ENCODE measurements at regions not wholly inside any gene's neighbourhood (a gene's known extent, or its start where the extent isn't known, plus 50 kb on each side); places are given as distances from the start of the nearest gene placed in this dataset.

GRCh38 chr4:80141543-80141942, 55.8 kb upstream of the PRDM8 start:
- Histone ChIP-seq H3K9me3 (no peaks in the 10 kb centered on the region), H3K4me3 (no peak overlapping the region), H3K36me3 (no peaks in the 10 kb centered on the region), H3K27me3 (no peaks in the 10 kb centered on the region), H3K4me1 (ENCODE audit: insufficient read depth) (no peaks in the 10 kb centered on the region), H3K27ac (no peak overlapping the region)
- TF ChIP-seq EP300 (IDR thresholded peaks at IDR 0.05) (no peak), POLR2A (IDR thresholded peaks at IDR 0.05) (no peak)
- TF ChIP-seq, protein P1, sequence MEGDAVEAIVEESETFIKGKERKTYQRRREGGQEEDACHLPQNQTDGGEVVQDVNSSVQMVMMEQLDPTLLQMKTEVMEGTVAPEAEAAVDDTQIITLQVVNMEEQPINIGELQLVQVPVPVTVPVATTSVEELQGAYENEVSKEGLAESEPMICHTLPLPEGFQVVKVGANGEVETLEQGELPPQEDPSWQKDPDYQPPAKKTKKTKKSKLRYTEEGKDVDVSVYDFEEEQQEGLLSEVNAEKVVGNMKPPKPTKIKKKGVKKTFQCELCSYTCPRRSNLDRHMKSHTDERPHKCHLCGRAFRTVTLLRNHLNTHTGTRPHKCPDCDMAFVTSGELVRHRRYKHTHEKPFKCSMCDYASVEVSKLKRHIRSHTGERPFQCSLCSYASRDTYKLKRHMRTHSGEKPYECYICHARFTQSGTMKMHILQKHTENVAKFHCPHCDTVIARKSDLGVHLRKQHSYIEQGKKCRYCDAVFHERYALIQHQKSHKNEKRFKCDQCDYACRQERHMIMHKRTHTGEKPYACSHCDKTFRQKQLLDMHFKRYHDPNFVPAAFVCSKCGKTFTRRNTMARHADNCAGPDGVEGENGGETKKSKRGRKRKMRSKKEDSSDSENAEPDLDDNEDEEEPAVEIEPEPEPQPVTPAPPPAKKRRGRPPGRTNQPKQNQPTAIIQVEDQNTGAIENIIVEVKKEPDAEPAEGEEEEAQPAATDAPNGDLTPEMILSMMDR (IDR thresholded peaks at IDR 0.05), result no peak
- WGBS, 3 donors, result 92 to 94% (median 94%) methylated on average over 2 of the region's 2 CpGs
- intact Hi-C loops (cut with DNase I), result no loop called here
- DNase-seq, result no peak

GRCh38 chr4:80140194-80140593, 57.1 kb upstream of the PRDM8 start:
- 73 to 97% (median 92%) methylated on average over 2 of the region's 2 CpGs for WGBS, 3 donors
- H3K27me3 ChIP-seq, result no peaks in the 10 kb centered on the region
- no peak overlapping the region for H3K4me3 ChIP-seq
- no peak for TF ChIP-seq POLR2A (IDR thresholded peaks at IDR 0.05)
- no peak for TF ChIP-seq EP300 (IDR thresholded peaks at IDR 0.05)
- TF ChIP-seq, protein P1 (IDR thresholded peaks at IDR 0.05), result no peak
- no peaks in the 10 kb centered on the region for H3K36me3 ChIP-seq
- no peaks in the 10 kb centered on the region for H3K9me3 ChIP-seq
- intact Hi-C loops (cut with DNase I), result no loop called here
- H3K27ac ChIP-seq, result no peak overlapping the region
- no peak for DNase-seq
- H3K4me1 ChIP-seq (ENCODE audit: insufficient read depth), result no peaks in the 10 kb centered on the region

DNA sequence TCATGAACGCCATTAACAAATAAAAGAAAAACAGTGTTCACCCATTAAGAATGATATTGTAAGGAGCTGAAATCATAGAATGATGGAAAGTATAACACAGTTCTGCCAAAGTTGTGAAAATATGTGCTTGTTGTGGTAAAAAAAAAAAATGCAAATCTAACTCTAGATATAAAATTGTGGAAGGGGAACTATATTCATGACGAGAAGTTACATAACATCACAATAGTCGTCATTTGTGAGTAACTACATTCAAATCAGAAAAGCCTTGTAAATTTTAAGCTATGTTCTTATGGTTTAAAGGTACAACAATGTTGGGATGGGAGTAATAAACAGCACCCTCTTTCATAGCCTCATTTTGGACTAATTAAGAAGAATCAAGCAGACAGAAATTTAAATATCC, 57.6 kb upstream of the PRDM8 start:
- Histone ChIP-seq H3K4me1 (ENCODE audit: insufficient read depth) (no peaks in the 10 kb centered on the region), H3K9me3 (no peaks in the 10 kb centered on the region), H3K27me3 (no peaks in the 10 kb centered on the region), H3K36me3 (no peaks in the 10 kb centered on the region), H3K4me3 (no peak overlapping the region), H3K27ac (no peak overlapping the region)
- intact Hi-C loops (cut with DNase I), result no loop called here
- TF ChIP-seq EP300 (IDR thresholded peaks at IDR 0.05) (no peak), POLR2A (IDR thresholded peaks at IDR 0.05) (no peak)
- TF ChIP-seq, protein P1 (IDR thresholded peaks at IDR 0.05), result no peak
- WGBS, 3 donors, result 88 to 90% (median 89%) methylated on average over 3 of the region's 3 CpGs
- DNase-seq, result no peak

DNA sequence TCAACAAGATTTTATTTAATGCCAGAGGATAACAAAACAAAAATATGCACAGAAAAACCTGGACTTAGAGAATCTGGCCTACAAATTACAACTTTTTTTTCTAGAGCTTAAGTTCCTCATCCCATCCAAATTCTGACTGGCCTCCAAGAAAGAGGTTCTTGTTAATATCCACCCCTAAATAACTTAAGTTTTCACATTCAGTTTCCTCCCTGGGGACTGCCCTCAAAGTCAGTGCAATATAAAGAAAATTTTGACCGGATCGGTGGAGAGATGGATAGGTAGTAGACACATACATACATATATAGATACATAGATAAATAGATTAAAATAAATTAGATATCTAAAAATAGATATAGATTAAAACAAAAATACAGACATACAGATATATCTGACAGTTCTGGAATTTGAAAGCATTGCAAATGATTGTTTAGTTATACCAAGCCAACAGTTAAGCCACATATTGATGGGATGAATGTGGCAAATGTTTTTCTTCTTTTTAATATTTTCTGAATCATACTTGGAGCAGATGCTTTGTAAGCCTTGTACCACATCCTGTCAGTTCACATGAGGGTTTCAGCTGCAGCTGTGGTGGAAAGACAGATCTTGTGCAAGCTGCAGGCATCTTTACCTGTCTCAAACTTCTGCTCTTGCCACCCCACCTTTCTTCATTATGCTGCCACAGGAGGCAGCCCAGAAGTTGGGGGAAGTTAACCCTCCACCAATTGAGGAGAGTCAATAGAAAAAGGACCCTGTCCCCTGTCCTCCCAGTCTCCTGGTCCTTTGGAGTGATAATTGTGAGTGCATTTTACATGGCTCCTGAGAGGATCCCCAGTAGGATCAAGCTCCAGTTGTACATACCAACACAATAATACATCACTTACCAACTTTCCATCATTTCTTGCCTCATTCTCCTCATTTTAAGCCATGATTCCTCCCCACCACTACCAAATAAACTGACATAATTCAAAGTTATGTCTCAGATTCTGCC, 58.5 kb upstream of the PRDM8 start:
- no peaks in the 10 kb centered on the region for H3K27me3 ChIP-seq
- TF ChIP-seq POLR2A (IDR thresholded peaks at IDR 0.05) (no peak), EP300 (IDR thresholded peaks at IDR 0.05) (no peak)
- TF ChIP-seq, protein P1 (IDR thresholded peaks at IDR 0.05), result no peak
- intact Hi-C loops (cut with DNase I), result no loop called here
- H3K4me1 ChIP-seq (ENCODE audit: insufficient read depth), result no peaks in the 10 kb centered on the region
- no peak for DNase-seq
- no peak overlapping the region for H3K4me3 ChIP-seq
- no peaks in the 10 kb centered on the region for H3K9me3 ChIP-seq
- WGBS, 3 donors, result 87 to 92% (median 87%) methylated on average over 2 of the region's 2 CpGs
- H3K27ac ChIP-seq, result no peak overlapping the region
- no peaks in the 10 kb centered on the region for H3K36me3 ChIP-seq

All from ovary (tissue), 7 donors.